Spleen (tissue), 7 donors: ENCODE measurements at regions not wholly inside any gene's neighbourhood (a gene's known extent, or its start where the extent isn't known, plus 50 kb on each side); places are given as distances from the start of the nearest gene placed in this dataset.

Experiments
- POLR2A ChIP-seq, 3 donors: fragments of 450-650 bp; IDR thresholded peaks; one replicate each; pipeline ENCODE4 v1.5.1; 2017; ENCODE audit warnings: antibody characterized with exemption in 3 of 3, mild to moderate bottlenecking in 1 of 3
- POLR2AphosphoS5 ChIP-seq, 3 donors: sonication (generic); formaldehyde crosslinking; IDR thresholded peaks; one replicate each; pipeline ENCODE4 v1.5.1; 2017; ENCODE audit warnings: antibody characterized with exemption in 3 of 3
- TF ChIP-seq, protein P1 (sequence below), 11 experiments: fragments of 200-600 bp in 7 of 11; fragments of 450-650 bp in 4 of 11; sonication (generic) in 4 of 11; IDR thresholded peaks in 8 of 11; conservative IDR thresholded peaks in 3 of 11; 1 replicate in 7 of 11; 2 replicates in 4 of 11; pipeline versions ENCODE4 v1.4.0 to v1.8.0; 2016 to 2021; ENCODE audit warnings: antibody characterized with exemption in 11 of 11, inconsistent platforms in 4 of 11, mild to moderate bottlenecking in 1 of 11
- donor health status: DM: no; HTN: no; CAD: no; lungs with moderate emphysema.
- donor health status: DM: no; HTN: no; CAD: no.
- donor health status: DM: no; HTN: no; CAD: no.

DNA sequence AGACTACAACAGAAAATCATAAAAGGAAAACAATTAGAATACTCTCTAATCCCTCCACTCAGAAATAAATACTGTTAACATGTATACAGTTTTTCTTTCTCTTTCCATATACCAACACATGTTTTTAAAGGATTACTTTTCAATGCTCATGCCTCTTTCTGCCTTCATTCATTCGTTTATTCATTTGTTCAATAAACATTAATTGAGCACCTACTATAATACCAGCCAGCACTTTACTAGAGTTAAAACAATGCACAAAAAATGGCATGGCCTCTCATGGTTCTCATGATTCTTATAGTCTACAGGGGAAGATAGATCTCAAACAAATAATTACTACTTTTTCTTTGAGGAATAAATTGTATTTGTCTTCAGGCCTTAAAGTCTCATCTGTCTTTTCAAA lies 70.3 kb upstream of the RIPOR2 start:
- TF ChIP-seq, protein P1, sequence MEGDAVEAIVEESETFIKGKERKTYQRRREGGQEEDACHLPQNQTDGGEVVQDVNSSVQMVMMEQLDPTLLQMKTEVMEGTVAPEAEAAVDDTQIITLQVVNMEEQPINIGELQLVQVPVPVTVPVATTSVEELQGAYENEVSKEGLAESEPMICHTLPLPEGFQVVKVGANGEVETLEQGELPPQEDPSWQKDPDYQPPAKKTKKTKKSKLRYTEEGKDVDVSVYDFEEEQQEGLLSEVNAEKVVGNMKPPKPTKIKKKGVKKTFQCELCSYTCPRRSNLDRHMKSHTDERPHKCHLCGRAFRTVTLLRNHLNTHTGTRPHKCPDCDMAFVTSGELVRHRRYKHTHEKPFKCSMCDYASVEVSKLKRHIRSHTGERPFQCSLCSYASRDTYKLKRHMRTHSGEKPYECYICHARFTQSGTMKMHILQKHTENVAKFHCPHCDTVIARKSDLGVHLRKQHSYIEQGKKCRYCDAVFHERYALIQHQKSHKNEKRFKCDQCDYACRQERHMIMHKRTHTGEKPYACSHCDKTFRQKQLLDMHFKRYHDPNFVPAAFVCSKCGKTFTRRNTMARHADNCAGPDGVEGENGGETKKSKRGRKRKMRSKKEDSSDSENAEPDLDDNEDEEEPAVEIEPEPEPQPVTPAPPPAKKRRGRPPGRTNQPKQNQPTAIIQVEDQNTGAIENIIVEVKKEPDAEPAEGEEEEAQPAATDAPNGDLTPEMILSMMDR (IDR thresholded peaks at IDR 0.05 in 8 of 11, conservative IDR thresholded peaks at IDR 0.05 in 3 of 11) = no peak
- TF ChIP-seq POLR2A (IDR thresholded peaks at IDR 0.05) = no peak
- no peak for TF ChIP-seq POLR2AphosphoS5 (IDR thresholded peaks at IDR 0.05)
